HCEC 1CT (cell line): ENCODE measurements at regions not wholly inside any gene's neighbourhood (a gene's known extent, or its start where the extent isn't known, plus 50 kb on each side); places are given as distances from the start of the nearest gene placed in this dataset.

Source experiments
- DNase-seq: peaks from one replicate; pipeline ENCODE4 v3.0.0-alpha.2; 2017

DNA sequence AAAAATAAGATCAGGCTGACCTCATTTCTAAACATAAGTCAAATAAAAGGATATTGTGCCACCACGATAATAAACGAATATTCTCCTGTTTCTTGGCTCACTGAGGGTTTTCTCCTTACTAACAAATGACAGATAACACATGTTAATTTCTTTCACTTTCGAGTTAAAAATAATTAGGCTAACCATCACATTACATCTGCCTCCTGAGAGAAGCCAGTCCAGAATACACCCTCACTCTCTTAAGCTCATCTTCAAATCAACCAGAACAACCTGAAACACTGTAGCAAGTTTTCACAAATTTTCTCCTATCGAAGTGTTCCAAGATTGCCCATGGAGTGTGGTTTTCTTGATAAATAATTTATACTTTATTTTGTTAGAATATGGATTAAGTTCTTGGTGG, 1285.6 kb upstream of the EYS start:
- DNase-seq = no peak

DNA sequence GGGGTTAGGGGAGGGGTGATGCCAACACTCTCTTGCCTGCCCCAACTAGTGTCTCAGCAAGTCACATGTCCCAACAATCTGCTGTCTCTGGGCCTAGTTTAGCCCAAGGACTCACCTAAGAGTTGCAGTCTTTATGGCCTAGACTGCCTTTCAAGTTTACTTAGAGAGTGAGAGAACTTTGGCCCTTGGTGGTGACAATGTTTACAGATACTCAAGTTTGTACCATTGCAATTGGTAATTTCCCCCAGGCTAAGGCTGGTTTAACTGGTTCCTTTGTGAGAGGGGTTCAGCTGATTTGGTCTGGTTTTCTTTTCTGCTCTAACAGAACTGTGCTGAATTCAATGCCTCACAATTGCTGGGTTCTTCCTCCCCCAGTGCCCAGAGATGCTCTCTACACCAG, 1279.9 kb upstream of the EYS start:
- DNase-seq = no peak

DNA sequence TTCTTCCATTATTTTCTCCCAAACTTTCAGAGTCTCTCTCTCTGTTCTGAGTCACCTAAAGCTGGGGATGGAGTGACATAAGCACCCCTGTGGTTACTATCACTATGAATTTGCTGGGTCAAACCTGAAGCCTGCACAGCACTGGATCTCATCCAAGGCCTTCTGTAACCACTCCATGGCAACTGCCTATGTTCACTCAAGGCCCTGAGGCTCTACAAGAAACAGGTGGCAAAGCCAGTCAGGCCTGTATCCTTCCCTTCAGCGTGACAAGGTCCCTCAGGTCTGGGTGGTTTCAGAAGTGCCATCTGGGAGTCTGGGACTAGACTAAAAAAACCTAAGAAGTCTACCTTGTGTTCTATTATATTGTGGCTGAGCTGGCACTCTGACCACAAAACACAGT, 1278.8 kb upstream of the EYS start:
- DNase-seq = no peak

DNA sequence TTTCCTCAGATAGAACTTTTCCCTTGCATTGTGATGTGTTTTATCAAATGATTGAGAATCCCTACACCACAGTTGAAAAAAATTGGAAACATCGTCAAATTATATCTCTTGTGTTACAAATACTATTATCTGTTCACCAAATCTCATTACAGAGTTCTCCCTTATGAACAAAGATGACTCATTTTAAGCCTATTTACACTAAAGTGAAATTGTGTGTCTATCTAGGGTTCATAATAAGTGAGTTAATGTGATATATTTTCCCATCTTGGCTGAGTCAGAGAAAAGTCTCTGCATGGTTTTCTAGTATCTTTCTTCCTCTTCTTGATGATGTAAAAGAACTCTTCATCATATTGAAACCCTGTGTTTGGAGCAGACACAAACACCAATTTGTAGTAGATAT, 1263.3 kb upstream of the EYS start:
- peak; percentile 15 for DNase-seq

DNA sequence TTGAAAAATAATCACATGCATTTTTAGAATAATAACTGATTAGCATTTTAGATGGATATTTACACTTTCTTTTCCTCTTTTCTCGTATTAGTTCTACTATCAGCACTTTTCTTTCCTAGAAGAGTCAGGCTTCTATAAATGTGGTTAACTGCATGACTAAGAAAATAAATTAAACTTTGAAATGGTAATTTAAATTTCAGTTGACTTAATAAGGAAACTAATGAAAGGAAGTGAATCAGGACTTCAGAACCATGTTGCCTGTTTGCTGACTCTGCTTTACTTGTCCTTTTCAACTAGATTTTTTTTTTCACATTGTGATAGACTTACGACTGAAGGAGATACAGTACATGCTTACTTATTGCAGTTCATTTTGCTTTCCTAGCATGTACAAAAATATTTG, 1258.2 kb upstream of the EYS start:
- no peak for DNase-seq

DNA sequence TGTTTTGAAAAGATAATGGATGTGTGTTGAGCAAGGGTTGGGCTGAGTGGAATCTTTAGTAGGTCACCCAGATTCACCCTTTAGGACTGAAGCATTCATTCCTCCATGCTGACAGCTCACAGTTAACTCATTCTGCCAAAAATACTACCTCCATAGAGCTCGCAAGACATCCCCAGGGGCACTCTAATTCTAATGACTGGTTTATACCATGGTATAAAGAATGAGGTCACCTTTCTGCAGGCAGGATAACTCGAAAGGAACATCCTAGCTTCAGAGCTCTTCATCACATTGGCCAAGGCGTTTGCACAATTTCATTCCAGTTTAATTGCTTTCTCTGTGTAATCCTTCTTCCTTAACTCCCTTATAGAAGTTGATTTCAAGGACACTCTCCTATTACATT, 1257.2 kb upstream of the EYS start:
- DNase-seq = no peak

DNA sequence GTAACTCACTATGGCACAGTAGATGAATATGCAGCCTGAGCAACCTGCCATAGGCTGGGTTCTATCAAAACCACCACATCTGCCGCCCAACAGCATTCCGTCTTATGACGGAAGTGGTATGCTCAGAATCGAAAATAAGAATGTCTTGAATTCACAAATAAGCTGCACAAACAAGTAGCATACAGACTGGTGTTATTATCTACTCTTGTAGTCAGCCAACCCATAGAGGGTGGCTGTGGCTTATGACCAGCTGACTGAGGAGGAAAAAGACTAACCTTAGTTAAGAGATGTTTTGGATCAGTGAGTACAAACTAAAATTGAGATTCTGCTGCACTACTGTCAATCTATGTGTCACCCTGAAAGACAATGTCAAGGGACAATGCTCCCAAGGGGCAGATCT, 1255.1 kb upstream of the EYS start:
- DNase-seq = no peak

DNA sequence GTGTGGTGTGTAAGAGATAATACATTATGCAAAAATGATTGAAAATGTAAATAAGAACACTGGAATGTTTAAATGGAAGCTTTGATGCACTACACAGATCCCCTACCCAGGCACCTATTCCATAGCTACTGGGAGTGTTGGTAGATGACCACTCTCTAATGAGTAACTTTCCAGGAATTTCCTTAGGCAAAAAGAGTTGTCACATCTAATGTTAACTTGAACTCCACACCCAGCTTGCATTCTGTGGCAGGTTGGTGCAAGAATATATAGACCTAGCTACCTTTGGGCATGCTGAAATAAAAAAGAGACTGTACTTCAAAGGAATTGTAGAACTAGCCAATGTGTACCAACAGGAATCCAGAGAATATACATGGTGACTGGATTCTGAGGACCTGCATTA, 1254.2 kb upstream of the EYS start:
- no peak for DNase-seq

DNA sequence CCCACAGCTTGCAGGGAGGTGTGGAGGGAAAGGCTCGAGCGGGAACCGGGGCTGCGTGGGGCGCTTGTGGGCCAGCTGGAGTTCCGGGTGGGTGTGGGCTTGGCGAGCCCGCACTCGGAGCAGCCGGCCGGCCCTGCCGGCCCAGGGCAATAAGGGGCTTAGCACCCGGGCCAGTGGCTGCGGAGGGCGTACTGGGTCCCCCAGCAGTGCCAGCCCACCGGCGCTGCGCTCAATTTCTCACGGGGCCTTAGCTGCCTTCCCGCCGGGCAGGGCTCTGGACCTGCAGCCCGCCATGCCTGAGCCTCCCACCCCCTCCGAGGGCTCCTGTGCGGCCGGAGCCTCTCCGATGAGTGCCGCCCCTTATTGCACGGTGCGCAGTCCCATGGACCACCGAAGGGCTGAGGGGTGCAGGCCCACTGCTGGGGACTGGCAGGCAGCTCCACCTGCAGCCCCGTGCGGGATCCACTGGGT, 1242.2 kb upstream of the EYS start:
- no peak for DNase-seq

DNA sequence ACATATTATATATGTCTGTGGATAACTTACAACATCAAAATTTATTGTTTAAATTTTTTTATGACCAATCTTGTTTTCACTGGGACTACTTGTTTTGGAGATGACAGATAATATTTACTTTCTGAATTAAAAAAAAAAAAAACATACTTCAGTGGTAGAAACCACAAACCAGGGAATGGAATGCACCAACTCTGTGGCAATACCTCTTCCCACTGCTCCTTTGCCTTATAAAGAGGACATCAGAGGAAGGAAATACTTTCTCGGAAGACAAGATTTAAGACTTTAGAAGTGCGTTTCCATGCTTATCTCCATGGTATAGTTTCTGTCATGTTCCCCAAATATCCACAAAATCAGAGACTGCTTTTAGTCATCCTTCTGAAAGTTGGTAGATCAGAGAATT, 1241.1 kb upstream of the EYS start:
- peak; percentile 48 for DNase-seq

DNA sequence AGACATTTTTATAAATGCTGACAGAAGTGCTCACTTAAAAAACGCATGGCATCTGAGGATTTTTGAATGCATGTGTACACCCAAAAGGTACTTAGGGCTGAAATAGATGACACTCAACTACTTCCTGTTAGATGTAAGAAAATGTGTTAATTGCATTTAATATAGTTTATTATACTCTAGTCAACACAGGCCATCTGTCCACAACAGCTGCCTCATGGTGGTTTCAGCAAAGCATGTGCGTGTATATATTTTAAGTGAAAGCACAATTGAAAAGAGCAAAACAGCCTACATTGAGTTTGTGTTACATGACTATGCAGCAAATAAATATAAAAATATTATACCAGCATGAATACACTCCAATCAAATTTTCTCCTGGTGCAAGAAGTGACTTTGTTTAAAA, 1233.0 kb upstream of the EYS start:
- no peak for DNase-seq

DNA sequence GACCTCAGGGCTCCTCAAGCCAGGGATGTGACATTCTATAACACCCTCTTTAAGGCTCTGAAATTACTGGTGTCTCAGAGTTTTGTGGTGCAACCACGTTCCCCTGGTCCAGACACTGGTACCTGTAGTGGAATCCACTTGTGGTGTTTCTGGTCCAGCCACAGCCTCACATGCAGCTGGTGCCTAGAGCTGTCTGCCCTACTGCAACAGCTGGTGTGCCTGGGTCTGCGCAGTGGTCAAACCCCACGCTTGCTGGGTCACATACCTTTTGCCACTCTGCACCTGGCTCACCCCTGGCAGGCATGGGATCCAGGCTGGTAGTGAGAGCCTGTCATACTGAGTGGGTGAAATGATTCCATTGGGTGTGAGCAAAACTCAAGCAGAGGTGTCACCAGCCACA, 1230.2 kb upstream of the EYS start:
- no peak for DNase-seq

DNA sequence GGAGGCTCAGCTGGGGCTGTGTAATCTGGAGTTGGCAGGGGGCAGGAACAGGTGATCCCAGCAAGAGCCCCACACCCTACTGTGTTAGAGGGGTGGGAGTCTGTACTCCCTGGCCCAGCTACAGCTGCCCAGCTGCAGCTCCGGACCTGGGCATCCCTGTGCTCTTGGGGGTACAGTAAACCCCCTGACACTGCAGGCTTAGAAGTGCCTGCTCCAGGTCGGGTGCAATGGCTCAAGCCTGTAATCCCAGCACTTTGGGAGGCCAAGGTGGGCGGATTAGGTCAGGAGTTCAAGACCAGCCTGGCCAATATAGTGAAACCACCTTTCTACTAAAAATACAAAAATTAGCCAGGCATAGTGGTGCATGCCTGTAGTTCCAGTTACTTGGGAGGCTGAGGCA, 1228.6 kb upstream of the EYS start:
- DNase-seq = no peak

DNA sequence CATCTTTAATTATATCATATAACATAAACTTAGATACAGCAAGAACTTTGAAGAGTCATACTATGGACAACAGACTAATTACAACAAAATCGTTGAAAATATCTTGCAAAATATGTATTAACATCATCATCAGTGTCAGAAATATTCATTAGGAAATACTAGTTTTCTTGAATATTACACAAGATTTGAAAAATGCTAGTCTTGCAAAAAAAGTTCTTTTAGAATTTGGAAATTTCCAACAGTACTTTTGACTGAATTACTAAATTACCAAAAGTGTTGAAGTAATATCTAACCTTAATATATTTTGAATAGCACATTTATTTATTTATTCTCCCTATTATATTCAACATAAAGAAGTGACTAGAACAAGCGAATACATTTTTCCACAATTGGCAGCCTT, 1224.8 kb upstream of the EYS start:
- no peak for DNase-seq

DNA sequence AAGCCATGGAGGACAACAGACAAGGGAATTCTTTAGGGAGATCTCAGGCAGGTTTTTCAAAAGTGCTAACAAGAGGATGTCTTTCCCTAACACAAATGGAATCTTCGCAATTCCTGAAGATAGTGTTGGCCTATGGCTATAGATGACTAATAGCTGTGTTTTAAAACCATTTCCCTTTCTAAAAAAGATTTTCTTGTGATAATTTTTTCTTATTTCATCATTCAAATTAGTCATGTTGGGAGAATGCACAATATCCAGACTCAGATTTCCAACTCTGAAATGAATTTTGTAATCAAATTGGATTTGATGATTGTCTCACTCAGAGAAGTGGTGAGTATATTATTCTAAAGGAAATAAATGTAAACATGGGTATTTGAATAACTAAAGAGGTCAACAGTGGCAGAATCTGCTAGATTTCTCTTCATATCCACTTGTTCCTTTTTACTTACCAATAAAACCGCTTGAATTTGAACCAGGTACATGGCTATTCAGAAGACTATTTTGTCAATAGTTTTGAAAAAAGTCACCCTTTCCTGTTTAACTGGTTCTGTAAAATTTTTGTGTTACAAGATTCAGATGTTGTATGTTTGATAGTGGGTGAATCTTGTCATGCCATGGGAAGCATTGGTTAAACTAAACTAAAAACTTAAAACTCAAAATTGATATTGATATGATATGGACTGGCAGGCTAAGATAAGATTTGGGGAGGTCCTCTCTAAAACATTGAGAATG, 1223.7 kb upstream of the EYS start:
- peak; percentile 85 for DNase-seq

DNA sequence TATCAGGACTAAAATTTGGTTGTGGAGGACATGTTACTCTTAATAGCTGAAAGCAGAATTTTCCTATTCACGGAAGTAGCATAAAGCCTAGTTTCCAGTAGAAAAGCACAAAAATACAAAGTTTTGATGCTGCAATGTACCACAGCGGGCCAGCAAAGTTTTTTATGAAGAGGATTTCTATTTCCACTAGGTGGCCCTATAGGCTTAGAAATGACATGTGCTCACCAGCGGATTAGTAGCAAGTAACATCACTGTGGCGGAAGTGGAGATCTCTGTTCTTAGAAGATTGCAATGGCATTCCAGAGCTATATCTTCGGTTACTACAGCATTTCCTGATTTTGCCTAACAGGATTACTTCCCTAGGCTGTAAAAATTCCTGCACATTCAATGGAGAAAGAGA, 1219.0 kb upstream of the EYS start:
- DNase-seq = peak; percentile 27

DNA sequence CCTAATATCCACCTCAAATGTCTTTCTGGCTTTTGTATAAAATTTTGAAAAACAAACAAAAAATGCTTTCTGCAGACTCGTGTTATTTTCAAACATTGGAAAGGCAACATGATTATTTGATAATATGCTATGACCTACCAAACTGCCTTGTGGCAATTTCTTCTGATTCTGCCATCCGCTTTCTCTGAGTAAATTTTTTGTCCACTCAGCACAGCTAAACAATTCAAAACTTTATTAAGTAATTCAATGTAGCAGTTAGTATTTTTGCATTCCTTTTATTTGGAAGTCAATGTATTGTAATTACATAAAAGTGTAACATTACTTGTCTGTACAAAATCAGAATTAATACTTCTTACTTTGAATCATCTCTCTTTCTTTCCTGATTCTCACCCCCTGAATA, 1206.6 kb upstream of the EYS start:
- DNase-seq = no peak

DNA sequence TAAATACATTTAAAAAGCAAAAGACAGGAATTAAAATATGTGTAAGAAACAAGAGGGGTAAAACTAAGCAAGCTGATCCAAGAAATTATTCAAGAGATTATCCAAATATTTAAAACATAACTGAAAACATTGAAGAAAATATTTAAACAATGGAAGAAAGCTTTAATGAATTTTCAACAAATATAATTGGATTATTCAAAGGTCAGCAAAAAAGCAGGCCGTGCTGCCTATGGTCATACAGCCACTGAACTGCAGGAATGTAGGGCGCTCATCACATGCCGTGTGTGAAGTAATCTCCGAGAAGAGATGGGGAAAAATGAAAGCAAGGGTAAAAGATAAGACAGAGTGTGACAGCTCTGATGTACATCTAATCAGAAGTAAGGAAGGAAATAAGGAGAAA, 1195.4 kb upstream of the EYS start:
- no peak for DNase-seq

DNA sequence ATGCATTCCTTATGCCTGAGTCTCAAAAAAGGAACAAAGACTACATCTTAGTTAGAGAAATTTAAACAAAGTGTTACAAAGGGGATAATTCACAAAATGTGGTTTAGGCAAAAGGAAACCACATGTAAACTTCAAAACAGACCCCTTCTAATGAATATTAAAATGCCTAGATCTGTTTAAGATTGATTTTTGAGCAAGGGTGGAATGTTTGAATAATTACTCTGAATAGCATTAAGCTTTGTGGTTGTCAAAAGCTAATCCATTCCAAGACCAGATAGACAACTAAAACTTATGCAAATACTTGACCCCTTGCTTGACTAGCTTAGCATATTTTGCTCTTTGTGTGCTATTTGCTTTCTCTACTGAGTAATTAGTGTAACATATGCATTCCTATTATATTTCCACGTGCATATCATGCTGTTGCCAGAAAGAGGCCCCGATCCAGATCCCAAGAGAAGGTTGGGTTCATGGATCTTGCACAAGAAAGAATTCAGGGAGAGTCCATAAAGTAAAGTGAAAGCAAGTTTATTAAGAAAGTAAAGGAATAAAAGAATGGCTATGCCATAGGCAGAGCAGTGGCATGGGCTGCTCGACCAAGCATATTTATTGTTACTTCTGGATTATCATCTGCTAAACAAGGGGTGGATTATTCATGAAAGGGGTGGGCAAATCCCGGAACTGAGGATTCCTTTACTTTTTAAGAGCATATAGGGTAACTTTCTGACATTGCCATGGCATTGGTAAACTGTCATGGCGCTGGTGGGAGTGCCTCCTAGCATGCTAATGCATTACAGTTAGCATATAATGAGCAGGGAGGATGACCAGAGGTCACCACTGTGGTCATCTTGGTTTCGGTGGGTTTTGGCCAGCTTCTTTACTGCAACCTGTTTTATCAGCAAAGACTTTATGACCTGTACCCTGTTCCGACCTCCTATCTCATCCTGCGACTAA, 1193.4 kb upstream of the EYS start:
- no peak for DNase-seq

DNA sequence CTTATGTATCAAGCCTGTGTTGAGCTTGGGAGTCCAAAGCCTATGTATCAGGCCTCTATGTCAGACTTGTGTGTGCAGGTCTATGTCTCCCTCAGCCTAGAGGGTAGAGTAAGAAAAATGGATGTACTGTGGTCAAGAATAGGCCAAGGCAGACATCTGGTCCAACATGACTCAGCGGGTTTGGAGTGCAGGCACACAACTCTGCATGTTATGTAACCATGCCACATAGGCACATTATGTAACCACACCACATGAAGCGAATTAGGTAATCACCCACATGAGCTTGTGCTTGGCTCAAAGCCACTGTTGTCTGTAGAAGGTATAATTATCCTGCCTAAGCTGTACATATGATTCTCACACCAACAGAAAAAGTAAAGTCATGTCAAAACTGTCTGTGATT, 1190.5 kb upstream of the EYS start:
- peak; percentile 10 for DNase-seq

DNA sequence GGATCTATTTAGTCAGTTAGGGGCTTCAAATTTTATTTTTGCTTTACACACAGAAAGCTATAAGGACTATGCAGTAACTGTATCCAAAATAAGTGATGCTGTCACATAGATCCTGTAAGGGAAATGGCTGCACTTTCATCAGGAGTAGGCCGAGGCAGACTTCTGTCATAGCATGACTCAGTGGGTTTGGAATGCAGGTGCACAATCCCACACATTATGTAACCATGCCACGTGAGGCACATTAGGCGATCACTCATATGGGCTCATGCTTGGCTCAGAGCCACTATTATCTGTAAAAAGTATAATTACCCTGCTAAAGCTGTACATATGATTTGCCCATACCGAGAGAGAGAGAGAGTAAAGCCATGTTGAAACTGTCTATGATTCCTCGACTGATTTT, 1189.4 kb upstream of the EYS start:
- no peak for DNase-seq

DNA sequence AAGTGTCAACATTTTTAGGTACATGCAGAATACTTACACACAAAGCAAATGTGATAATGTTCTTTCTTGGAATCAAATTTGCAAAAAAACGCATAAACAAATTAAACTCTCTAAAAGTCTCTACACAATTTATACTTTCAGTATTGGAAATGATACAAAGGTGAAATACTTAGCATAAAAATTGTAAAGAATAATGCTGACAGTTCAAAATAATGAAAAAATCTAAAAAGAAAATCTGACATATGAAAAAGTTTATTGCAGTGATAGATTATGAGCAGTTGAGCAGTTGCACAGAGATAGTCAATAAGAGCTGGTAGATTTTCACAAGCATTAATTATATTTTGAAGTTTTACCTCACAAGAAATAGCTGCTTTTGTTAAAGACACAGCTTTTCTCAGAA, 1176.4 kb upstream of the EYS start:
- DNase-seq = no peak

DNA sequence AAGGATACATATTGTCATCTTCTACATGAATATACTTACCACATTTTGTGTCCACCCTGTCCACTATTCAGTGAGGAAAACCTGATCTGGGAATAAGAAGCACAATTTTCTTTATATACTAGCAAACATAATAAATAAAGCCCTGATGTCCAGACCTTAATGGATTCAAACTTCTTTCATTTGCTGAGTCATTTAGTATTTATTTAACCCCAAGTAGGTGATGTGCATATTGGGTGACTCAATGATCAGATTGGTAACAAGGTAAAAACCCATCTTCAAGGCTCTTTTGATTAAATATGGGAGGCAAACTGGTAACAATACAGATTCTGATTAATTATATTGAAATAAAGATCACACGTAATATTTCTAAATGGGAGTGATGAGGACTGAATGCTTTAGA, 1159.8 kb upstream of the EYS start:
- no peak for DNase-seq

DNA sequence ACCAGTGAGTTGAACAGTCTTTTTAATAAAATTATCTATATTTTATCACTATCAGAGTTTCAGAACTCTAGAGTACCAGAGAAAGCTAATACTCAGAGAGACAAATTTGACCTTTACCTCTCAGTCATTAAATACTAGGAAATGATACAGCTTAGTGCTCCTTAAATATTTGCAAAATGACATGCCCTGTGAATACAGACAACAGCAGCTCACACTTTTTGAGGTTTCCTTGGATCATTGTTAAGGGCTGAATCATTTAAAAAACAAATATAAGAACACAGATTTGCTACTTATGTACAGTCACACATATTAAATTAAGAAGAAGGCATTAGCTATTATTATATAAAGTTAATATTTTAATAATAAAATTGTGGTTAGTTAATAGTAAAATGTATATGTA, 1158.7 kb upstream of the EYS start:
- peak; percentile 55 for DNase-seq
